ENCODE measurements at regions not wholly inside any gene's neighbourhood (a gene's known extent, or its start where the extent isn't known, plus 50 kb on each side); places are given as distances from the start of the nearest gene placed in this dataset.
"Not testable (repeated sequence)": the region's sequence is repeated elsewhere in the genome, so short reads cannot be mapped to it uniquely, and the experiment has no call there.

- H3K4me3 ChIP-seq (ENCODE audit: low read depth, low read length): no peak overlapping the region
- TF ChIP-seq CTCF (IDR thresholded peaks at IDR 0.05; ENCODE audit: low read depth, low read length): no peak
Observed at GRCh38 chr7:9148687-9149086, 715.3 kb downstream of the NXPH1 start.

- no peak overlapping the region for H3K4me3 ChIP-seq (ENCODE audit: low read depth, low read length)
Observed at GRCh38 chr7:9149499-9150082, 716.2 kb downstream of the NXPH1 start.

GRCh38 chr7:9163691-9164090 is 730.3 kb downstream of the NXPH1 start:
- H3K4me3 ChIP-seq (ENCODE audit: low read depth, low read length): not testable (repeated sequence)

More at GRCh38 chr7:9149499-9150082, 716.2 kb downstream of the NXPH1 start:
- no peak for TF ChIP-seq CTCF (IDR thresholded peaks at IDR 0.05; ENCODE audit: low read depth, low read length)

- TF ChIP-seq CTCF (IDR thresholded peaks at IDR 0.05; ENCODE audit: low read depth, low read length): no peak
- no peak overlapping the region for H3K4me3 ChIP-seq (ENCODE audit: low read depth, low read length)
Observed at GRCh38 chr7:9175871-9176270, 742.5 kb downstream of the NXPH1 start.

DNA sequence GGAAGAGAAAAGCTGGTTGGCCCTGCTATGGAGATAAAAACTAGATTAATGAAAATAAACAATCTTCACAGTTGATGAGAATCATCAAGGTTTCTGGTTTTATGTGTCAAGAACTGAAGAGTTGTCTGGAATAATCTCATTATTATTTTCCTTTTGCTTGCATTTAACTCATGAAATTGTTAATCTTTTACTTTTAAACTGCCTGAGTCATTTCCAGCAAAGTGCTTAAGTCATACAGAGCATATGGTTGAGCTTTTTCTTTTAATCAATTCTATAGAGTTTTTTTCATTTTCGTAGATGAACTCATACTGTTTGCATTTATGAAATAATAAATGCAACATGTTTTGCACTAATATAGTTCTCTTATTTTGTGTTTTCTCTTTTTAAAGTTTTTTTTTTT is 747.9 kb downstream of the NXPH1 start:
- no peak for TF ChIP-seq CTCF (IDR thresholded peaks at IDR 0.05; ENCODE audit: low read depth, low read length)

GRCh38 chr7:9186730-9187129 is 753.3 kb downstream of the NXPH1 start:
- H3K4me3 ChIP-seq (ENCODE audit: low read depth, low read length): no peak overlapping the region
- no peak for TF ChIP-seq CTCF (IDR thresholded peaks at IDR 0.05; ENCODE audit: low read depth, low read length)

More for the DNA sequence above, 747.9 kb downstream of the NXPH1 start:
- H3K4me3 ChIP-seq (ENCODE audit: low read depth, low read length): no peak overlapping the region

DNA sequence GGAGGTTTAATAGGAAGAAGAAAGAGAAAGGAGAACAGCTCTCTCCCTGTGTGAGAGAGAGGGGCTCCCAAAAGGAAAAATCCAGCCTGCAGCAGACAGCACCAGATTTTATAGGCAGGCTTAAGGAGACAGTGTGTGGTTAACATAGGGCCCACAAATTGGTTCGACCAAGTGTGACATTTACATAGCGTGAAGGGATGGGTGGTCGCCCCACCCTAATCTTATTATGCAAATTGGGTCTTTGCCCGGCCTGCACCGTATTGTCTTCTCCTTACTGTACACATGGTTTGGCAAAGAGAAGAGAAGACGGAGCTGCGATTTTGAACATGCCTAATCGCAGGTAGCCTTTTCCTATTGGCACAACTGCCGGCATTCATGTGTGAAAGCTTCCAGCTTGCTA is 756.3 kb downstream of the NXPH1 start:
- no peak overlapping the region for H3K4me3 ChIP-seq (ENCODE audit: low read depth, low read length)
- TF ChIP-seq CTCF (IDR thresholded peaks at IDR 0.05; ENCODE audit: low read depth, low read length): no peak

GRCh38 chr7:9192969-9193368 is 759.6 kb downstream of the NXPH1 start:
- TF ChIP-seq CTCF (IDR thresholded peaks at IDR 0.05; ENCODE audit: low read depth, low read length): no peak
- H3K4me3 ChIP-seq (ENCODE audit: low read depth, low read length): no peak overlapping the region
